Osteoblast (primary cell): ENCODE measurements at regions not wholly inside any gene's neighbourhood (a gene's known extent, or its start where the extent isn't known, plus 50 kb on each side); places are given as distances from the start of the nearest gene placed in this dataset.

Experiments
- DNase-seq: peaks from one replicate; pipeline ENCODE4 v3.0.0; 2011; ENCODE audit warnings: low spot score, mixed read lengths; ENCODE audit not compliant: insufficient read length; ENCODE audit errors: missing footprints
- H2AFZ ChIP-seq: 2 replicates; pipeline ENCODE4 v1.6.0; 2011; ENCODE audit warnings: mild to moderate bottlenecking, low read length
- H3K27ac ChIP-seq: 2 replicates; pipeline ENCODE4 v1.5.1; 2011; ENCODE audit warnings: mild to moderate bottlenecking, low read depth, low read length, moderate library complexity
- H3K27me3 ChIP-seq: 2 replicates; pipeline ENCODE4 v1.6.0; 2012; ENCODE audit warnings: mild to moderate bottlenecking, control low read depth, inconsistent platforms, low read length, moderate library complexity; ENCODE audit not compliant: insufficient read depth
- H3K36me3 ChIP-seq: 2 replicates; pipeline ENCODE4 v1.5.1; 2011; ENCODE audit warnings: mild to moderate bottlenecking, low read length, control low read depth, moderate library complexity; ENCODE audit not compliant: insufficient read depth
- H3K4me1 ChIP-seq: 2 replicates; pipeline ENCODE4 v1.5.1; 2011; ENCODE audit warnings: mild to moderate bottlenecking, low read length, control low read depth, moderate library complexity; ENCODE audit not compliant: insufficient read depth
- H3K4me2 ChIP-seq: 2 replicates; pipeline ENCODE4 v1.6.0; 2011; ENCODE audit warnings: mild to moderate bottlenecking, low read length; ENCODE audit not compliant: insufficient read depth
- H3K4me3 ChIP-seq: fragments of 200-600 bp; sonication (generic); 3 replicates; pipeline ENCODE4 v1.5.1; 2012; ENCODE audit warnings: mild to moderate bottlenecking, low read length, inconsistent platforms; ENCODE audit not compliant: insufficient read depth
- H3K79me2 ChIP-seq: 2 replicates; pipeline ENCODE4 v1.6.0; 2012; ENCODE audit warnings: mild to moderate bottlenecking, low read length, control low read depth, inconsistent platforms; ENCODE audit not compliant: insufficient read depth
- H3K9me3 ChIP-seq: 2 replicates; pipeline ENCODE4 v1.5.1; 2011; ENCODE audit warnings: low read depth, low read length, control low read depth
- H4K20me1 ChIP-seq: 2 replicates; pipeline ENCODE4 v1.6.0; 2012; ENCODE audit warnings: mild to moderate bottlenecking, low read length, control low read depth; ENCODE audit not compliant: insufficient read depth
- TF ChIP-seq, protein P1 (sequence below): IDR thresholded peaks from 2 replicates; pipeline ENCODE4 v1.5.1; 2011; ENCODE audit warnings: mild to moderate bottlenecking, low read depth, low read length, moderate library complexity; ENCODE audit errors: extremely low read depth

DNA sequence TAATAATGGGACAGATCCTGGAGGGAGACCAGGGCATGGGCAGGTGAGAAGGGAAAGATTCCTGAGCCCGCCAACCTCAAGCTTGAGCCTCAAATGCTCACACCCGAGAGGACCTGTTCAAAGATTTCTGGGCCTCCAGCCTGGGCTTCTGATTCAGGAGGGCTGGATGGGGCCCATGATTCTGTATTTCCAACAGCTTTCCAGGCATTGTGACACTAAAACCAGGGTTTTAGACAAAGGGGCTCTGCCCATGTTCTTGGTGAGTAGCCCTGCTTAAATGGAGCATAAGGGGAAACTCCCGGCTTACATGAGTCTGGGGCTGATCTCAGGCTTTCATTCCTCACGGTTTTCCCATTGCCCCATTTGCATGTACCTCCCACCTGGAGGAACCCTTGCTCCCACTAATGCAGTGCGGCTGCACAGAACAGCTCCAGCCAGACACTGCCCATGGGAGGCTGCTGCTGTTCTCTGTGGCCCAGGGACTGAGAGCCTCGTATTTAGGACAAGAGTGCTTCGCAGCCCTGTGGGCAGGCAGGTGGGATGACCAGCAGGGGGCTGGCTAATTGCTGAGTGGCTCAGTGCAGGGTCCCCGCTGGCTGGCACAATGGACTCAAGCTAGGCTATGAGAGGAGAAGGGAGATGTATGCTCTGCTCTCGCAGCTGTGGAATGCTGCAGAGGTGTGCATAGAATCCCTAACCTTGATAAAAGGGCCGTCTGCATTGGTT lies 135.3 kb upstream of the COBL start:
- no peak overlapping the region for H3K4me2 ChIP-seq
- H4K20me1 ChIP-seq, result no peaks in the 10 kb centered on the region
- no peak overlapping the region for H3K27ac ChIP-seq
- DNase-seq, result no peak
- no peaks in the 10 kb centered on the region for H3K36me3 ChIP-seq
- H3K4me3 ChIP-seq, result no peak overlapping the region
- no peaks in the 10 kb centered on the region for H3K79me2 ChIP-seq
- TF ChIP-seq, protein P1, sequence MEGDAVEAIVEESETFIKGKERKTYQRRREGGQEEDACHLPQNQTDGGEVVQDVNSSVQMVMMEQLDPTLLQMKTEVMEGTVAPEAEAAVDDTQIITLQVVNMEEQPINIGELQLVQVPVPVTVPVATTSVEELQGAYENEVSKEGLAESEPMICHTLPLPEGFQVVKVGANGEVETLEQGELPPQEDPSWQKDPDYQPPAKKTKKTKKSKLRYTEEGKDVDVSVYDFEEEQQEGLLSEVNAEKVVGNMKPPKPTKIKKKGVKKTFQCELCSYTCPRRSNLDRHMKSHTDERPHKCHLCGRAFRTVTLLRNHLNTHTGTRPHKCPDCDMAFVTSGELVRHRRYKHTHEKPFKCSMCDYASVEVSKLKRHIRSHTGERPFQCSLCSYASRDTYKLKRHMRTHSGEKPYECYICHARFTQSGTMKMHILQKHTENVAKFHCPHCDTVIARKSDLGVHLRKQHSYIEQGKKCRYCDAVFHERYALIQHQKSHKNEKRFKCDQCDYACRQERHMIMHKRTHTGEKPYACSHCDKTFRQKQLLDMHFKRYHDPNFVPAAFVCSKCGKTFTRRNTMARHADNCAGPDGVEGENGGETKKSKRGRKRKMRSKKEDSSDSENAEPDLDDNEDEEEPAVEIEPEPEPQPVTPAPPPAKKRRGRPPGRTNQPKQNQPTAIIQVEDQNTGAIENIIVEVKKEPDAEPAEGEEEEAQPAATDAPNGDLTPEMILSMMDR, result no peak
- H2AFZ ChIP-seq, result no peak overlapping the region
- H3K9me3 ChIP-seq, result no peaks in the 10 kb centered on the region
- no peaks in the 10 kb centered on the region for H3K4me1 ChIP-seq
- no peaks in the 10 kb centered on the region for H3K27me3 ChIP-seq

DNA sequence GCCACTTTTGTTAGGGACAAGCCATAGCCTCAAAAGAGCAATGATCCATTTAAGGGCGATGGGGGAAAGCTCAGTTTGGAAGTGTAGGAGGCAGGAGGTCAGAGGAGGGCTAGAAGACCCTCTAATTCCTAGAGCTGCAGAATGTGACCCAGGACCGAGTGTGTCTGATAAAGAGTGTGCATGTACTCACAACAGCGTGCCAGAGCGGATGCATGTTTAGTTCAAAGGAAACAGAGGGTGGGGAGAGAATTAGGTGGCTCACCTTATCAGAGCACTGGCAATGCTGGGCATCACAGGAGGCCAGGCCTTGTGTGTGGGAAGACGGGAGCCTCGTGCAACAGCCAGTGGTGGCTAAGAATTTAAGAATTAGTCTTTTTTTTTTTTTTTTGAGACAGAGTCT lies 133.9 kb upstream of the COBL start:
- DNase-seq, result no peak
- Histone ChIP-seq H3K27me3 (no peaks in the 10 kb centered on the region), H3K4me3 (no peak overlapping the region), H2AFZ (no peak overlapping the region), H3K79me2 (no peaks in the 10 kb centered on the region), H4K20me1 (no peaks in the 10 kb centered on the region), H3K36me3 (no peaks in the 10 kb centered on the region), H3K9me3 (no peaks in the 10 kb centered on the region), H3K27ac (no peak overlapping the region), H3K4me1 (no peaks in the 10 kb centered on the region), H3K4me2 (no peak overlapping the region)
- TF ChIP-seq, protein P1, result no peak

DNA sequence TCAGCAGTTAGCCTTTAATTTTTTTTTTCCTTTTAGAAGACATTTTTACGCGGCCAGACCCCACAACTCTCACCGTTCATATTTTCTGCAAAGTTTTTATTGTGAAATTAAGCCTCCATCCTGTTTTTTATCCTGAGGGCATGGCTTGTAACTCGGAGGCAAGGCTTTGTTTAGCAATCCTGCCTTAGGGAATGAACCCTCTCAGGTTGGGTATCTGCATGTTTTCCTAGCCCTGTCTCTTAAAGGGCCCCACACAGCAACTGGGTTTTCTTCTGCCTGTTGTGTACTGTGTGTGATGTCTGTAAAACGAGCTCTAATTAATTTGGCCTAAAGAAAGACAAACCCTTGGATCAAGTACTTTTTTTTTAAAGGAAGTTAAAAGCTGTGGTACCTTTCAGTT lies 130.2 kb upstream of the COBL start:
- no peak overlapping the region for H3K4me2 ChIP-seq
- no peaks in the 10 kb centered on the region for H4K20me1 ChIP-seq
- no peak overlapping the region for H3K27ac ChIP-seq
- no peaks in the 10 kb centered on the region for H3K4me1 ChIP-seq
- no peaks in the 10 kb centered on the region for H3K9me3 ChIP-seq
- TF ChIP-seq, protein P1, result no peak
- H3K79me2 ChIP-seq, result no peaks in the 10 kb centered on the region
- H3K27me3 ChIP-seq, result no peaks in the 10 kb centered on the region
- no peaks in the 10 kb centered on the region for H3K36me3 ChIP-seq
- H3K4me3 ChIP-seq, result no peak overlapping the region
- DNase-seq, result no peak
- H2AFZ ChIP-seq, result no peak overlapping the region

- no peak overlapping the region for H3K4me3 ChIP-seq
- no peak overlapping the region for H2AFZ ChIP-seq
- no peaks in the 10 kb centered on the region for H3K36me3 ChIP-seq
- no peaks in the 10 kb centered on the region for H3K27me3 ChIP-seq
- no peak overlapping the region for H3K27ac ChIP-seq
- H3K4me2 ChIP-seq, result no peak overlapping the region
- H3K9me3 ChIP-seq, result no peaks in the 10 kb centered on the region
- H3K79me2 ChIP-seq, result no peaks in the 10 kb centered on the region
- no peak for DNase-seq
- H4K20me1 ChIP-seq, result no peaks in the 10 kb centered on the region
- TF ChIP-seq, protein P1, result no peak
- no peaks in the 10 kb centered on the region for H3K4me1 ChIP-seq
These were observed 129.7 kb upstream of the COBL start for GRCh38 chr7:51446356-51446755.
